IMR-90 (cell line): ENCODE measurements at regions not wholly inside any gene's neighbourhood (a gene's known extent, or its start where the extent isn't known, plus 50 kb on each side); places are given as distances from the start of the nearest gene placed in this dataset.

Source experiments
- ATAC-seq: fragments of 200-7000 bp; cut with Tn5 transposase; 2 replicates; pipeline ENCODE4 v1.9.1; 2020; ENCODE audit warnings: low read depth, mild to moderate bottlenecking, moderate library complexity
- BruUV-seq: library from RNA; stranded (reverse); fragments of 400-500 nt; replicated peaks from 2 replicates; lab custom pipeline; 2021; lab: Mats Ljungman, UMichigan
- CTCF ChIA-PET: fragments of 300-600 bp; formaldehyde crosslinking; extraction: SDS; loops from one replicate; lab custom pipeline; 2021; ENCODE audit warnings: antibody characterized with exemption; lab: Yijun Ruan, JAX
- POLR2A ChIA-PET: fragments of 300-600 bp; sonication (Branson Sonifier 250); formaldehyde crosslinking; loops from one replicate; lab custom pipeline; 2022; ENCODE audit warnings: antibody characterized with exemption; ENCODE audit not compliant: unreplicated experiment; lab: Charles Lee
- DNase-seq: peaks from one replicate; pipeline ENCODE4 v3.0.0; 2013
- H2AFZ ChIP-seq: replicated peaks from 2 replicates; pipeline ENCODE3; 2013; ENCODE audit warnings: low read length, mild to moderate bottlenecking; ENCODE audit not compliant: poor library complexity
- H2AK5ac ChIP-seq: 2 replicates; pipeline ENCODE4 v1.6.1; 2013; ENCODE audit warnings: low read depth, low read length, inconsistent platforms
- H2AK9ac ChIP-seq: replicated peaks from 2 replicates; pipeline ENCODE3; 2013; ENCODE audit warnings: mild to moderate bottlenecking, low read depth, low read length, moderate library complexity; ENCODE audit not compliant: poor library complexity
- H2BK120ac ChIP-seq: 2 replicates; pipeline ENCODE4 v1.6.1; 2013; ENCODE audit warnings: low read depth, low read length, inconsistent platforms
- H2BK15ac ChIP-seq: 3 replicates; pipeline ENCODE4 v1.6.1; 2013; ENCODE audit warnings: low read depth, low read length, inconsistent platforms
- H2BK20ac ChIP-seq: 2 replicates; pipeline ENCODE4 v1.6.1; 2013; ENCODE audit warnings: low read depth, mild to moderate bottlenecking, inconsistent platforms, low read length, moderate library complexity
- H2BK5ac ChIP-seq: 2 replicates; pipeline ENCODE4 v1.6.1; 2013; ENCODE audit warnings: mild to moderate bottlenecking, low read depth, low read length, inconsistent platforms; ENCODE audit not compliant: poor library complexity, severe bottlenecking
- H3K14ac ChIP-seq: replicated peaks from 2 replicates; pipeline ENCODE4 v1.6.1; 2013; ENCODE audit warnings: low read depth, low read length, inconsistent platforms
- H3K18ac ChIP-seq: 2 replicates; pipeline ENCODE4 v1.6.1; 2013; ENCODE audit warnings: low read depth, low read length, control low read depth
- H3K23ac ChIP-seq: 2 replicates; pipeline ENCODE4 v1.6.1; 2013; ENCODE audit warnings: low read depth, low read length, inconsistent platforms
- H3K27ac ChIP-seq: 2 replicates; pipeline ENCODE4 v1.5.1; 2013; ENCODE audit warnings: mild to moderate bottlenecking, control low read depth, low read length; ENCODE audit not compliant: insufficient read depth
- H3K27me3 ChIP-seq: 2 replicates; pipeline ENCODE4 v1.6.1; 2013; ENCODE audit warnings: low read length; ENCODE audit not compliant: control insufficient read depth, insufficient read depth
- H3K36me3 ChIP-seq: 2 replicates; pipeline ENCODE4 v1.6.1; 2013; ENCODE audit warnings: low read length, mixed read lengths; ENCODE audit not compliant: control insufficient read depth, insufficient read depth
- H3K4ac ChIP-seq: 2 replicates; pipeline ENCODE4 v1.6.1; 2013; ENCODE audit warnings: low read depth, low read length, inconsistent platforms
- H3K4me1 ChIP-seq: 2 replicates; pipeline ENCODE4 v1.6.1; 2013; ENCODE audit warnings: low read length, mixed read lengths; ENCODE audit not compliant: control insufficient read depth, insufficient read depth
- H3K4me2 ChIP-seq: 2 replicates; pipeline ENCODE4 v1.6.1; 2013; ENCODE audit warnings: low read depth, mild to moderate bottlenecking, control low read depth, low read length, moderate library complexity
- H3K4me3 ChIP-seq: 2 replicates; pipeline ENCODE4 v1.5.1; 2013; ENCODE audit warnings: low read depth, mild to moderate bottlenecking, control low read depth, low read length, moderate library complexity; ENCODE audit not compliant: insufficient read depth
- H3K56ac ChIP-seq: 2 replicates; pipeline ENCODE4 v1.6.1; 2013; ENCODE audit warnings: low read length, inconsistent platforms; ENCODE audit not compliant: insufficient read depth; ENCODE audit errors: extremely low read depth
- H3K79me1 ChIP-seq, 2 experiments: 2 replicates each; pipeline ENCODE4 v1.6.1; 2013; ENCODE audit warnings: low read length in 2 of 2, inconsistent platforms in 1 of 2, low read depth in 1 of 2
- H3K9ac ChIP-seq: 2 replicates; pipeline ENCODE4 v1.6.1; 2013; ENCODE audit warnings: low read depth, low read length, control low read depth
- H3K9me1 ChIP-seq: 2 replicates; pipeline ENCODE4 v1.6.1; 2013; ENCODE audit warnings: low read length, inconsistent platforms; ENCODE audit not compliant: insufficient read depth
- H3K9me3 ChIP-seq: 2 replicates; pipeline ENCODE4 v1.6.1; 2013; ENCODE audit warnings: low read length; ENCODE audit not compliant: control insufficient read depth, insufficient read depth
- H4K20me1 ChIP-seq: 2 replicates; pipeline ENCODE4 v1.6.1; 2013; ENCODE audit warnings: low read length, inconsistent platforms; ENCODE audit not compliant: insufficient read depth
- H4K5ac ChIP-seq: 2 replicates; pipeline ENCODE4 v1.6.1; 2013; ENCODE audit warnings: mild to moderate bottlenecking, low read depth, low read length, control low read depth
- H4K8ac ChIP-seq, 2 experiments: 2 replicates each; pipeline ENCODE4 v1.6.1; 2013; ENCODE audit warnings: low read depth in 2 of 2, low read length in 2 of 2, control low read depth in 1 of 2, inconsistent platforms in 1 of 2
- H4K91ac ChIP-seq: 2 replicates; pipeline ENCODE4 v1.6.1; 2013; ENCODE audit warnings: low read depth, low read length, inconsistent platforms; ENCODE audit not compliant: insufficient read depth
- MAFK ChIP-seq: IDR thresholded peaks from 2 replicates; pipeline ENCODE4 v1.6.1; 2012; ENCODE audit warnings: low read depth, low read length, improper control_type of control experiment
- MAZ ChIP-seq: IDR thresholded peaks from 2 replicates; pipeline ENCODE4 v1.6.1; 2012; ENCODE audit warnings: low read depth, mild to moderate bottlenecking, low read length, improper control_type of control experiment, moderate library complexity, borderline replicate concordance
- NFE2L2 ChIP-seq: fragments of 150-350 bp; IDR thresholded peaks from 2 replicates; pipeline ENCODE4 v1.6.1; 2016; ENCODE audit warnings: low read depth, mild to moderate bottlenecking, low read length
- RCOR1 ChIP-seq: IDR thresholded peaks from 2 replicates; pipeline ENCODE4 v1.6.1; 2012; ENCODE audit warnings: mild to moderate bottlenecking, low read length, improper control_type of control experiment; ENCODE audit not compliant: insufficient replicate concordance
- RFX5 ChIP-seq: IDR thresholded peaks from 2 replicates; pipeline ENCODE4 v1.8.0; 2012; ENCODE audit warnings: low read depth, mild to moderate bottlenecking, low read length, moderate library complexity
- WGBS, 2 experiments: methylation state at CpG; one replicate each; pipeline versions ENCODE4 v1.1.5 to v1.1.7; 2013; ENCODE audit warnings: missing lambda C conversion rate in 2 of 2; ENCODE audit not compliant: insufficient read length in 1 of 2; ENCODE audit errors: extremely low coverage in 2 of 2; 5-methylcytosine and 5-hydroxymethylcytosine counted together
- dilution Hi-C: fragments of 300-500 bp; cut with HindIII; formaldehyde crosslinking; loops from one replicate; pipeline ENCODE4 v1.14.3; 2018; ENCODE audit warnings: low sequenced_read_pairs; ENCODE audit not compliant: unreplicated experiment
- in situ Hi-C: fragments of 300-500 bp; cut with MboI; formaldehyde crosslinking; loops from 3 replicates; pipeline ENCODE4 v1.14.3; 2019; ENCODE audit warnings: low sequenced_read_pairs, inconsistent platforms, mixed read lengths
- intact Hi-C: fragments of 100-400 bp; cut with micrococcal nuclease; formaldehyde crosslinking; loops from 2 replicates; pipeline ENCODE4 v1.10.0; 2022

DNA sequence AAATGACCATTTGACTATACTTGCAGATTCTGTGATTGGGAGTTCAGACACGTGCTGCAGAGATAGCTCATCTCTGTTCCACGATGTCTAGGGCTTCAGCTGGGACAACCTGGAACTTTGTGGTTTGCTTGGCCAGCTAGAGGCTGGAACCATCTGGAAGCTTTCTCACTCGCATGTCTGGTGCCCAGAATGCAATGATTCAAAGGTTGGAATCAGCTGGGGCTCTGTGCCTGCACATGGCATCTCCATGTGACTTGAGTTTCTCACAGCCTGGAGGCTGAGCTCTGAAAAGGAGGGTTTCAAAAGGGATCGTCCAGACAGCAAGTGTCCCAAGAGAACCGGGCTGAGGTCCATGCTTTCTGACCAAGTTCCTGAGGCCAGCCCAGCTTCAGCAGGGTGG, 465.2 kb downstream of the GADD45G start:
- Histone ChIP-seq H2AK5ac (no peak overlapping the region), H3K56ac (no peak overlapping the region), H3K9me3 (no peaks in the 10 kb centered on the region), H3K36me3 (no peaks in the 10 kb centered on the region), H4K5ac (no peak overlapping the region), H3K14ac (no peak overlapping the region), H3K4me3 (no peak overlapping the region), H4K91ac (no peak overlapping the region), H3K23ac (no peak overlapping the region), H2BK15ac (no peak overlapping the region), H3K27ac (no peak overlapping the region), H4K20me1 (no peaks in the 10 kb centered on the region), H4K8ac (no peak overlapping the region), H3K4ac (no peak overlapping the region), H2BK5ac (no peak overlapping the region), H2AFZ (no peak overlapping the region), H2BK20ac (no peak overlapping the region), H3K4me1 (no peaks in the 10 kb centered on the region), H3K27me3 (no peaks in the 10 kb centered on the region), H3K79me1 (no peaks in the 10 kb centered on the region), H2AK9ac (no peak overlapping the region), H3K9me1 (no peaks in the 10 kb centered on the region), H3K18ac (no peak overlapping the region), H2BK120ac (no peak overlapping the region), H3K4me2 (no peak overlapping the region), H3K9ac (no peak overlapping the region)
- intact Hi-C loops, result no loop called here
- 40% methylated on average over 1 of the region's 5 CpGs; no CpG with 5 or more reads in 1 of the 2 experiments for WGBS, 2 experiments
- TF ChIP-seq MAFK, result no peak
- no peak for TF ChIP-seq RFX5
- TF ChIP-seq RCOR1, result no peak
- TF ChIP-seq MAZ, result no peak
- no peak for TF ChIP-seq NFE2L2
- ChIA-PET CTCF (no interaction called here), POLR2A (no interaction called here)
- ATAC-seq (no peak), DNase-seq (no peak)
- dilution Hi-C loops, result no loop called here
- in situ Hi-C loops, result no loop called here
- BruUV-seq, result no TSS peak
